CD4-positive, alpha-beta T cell treated with Interleukin-10 for 1 hour (primary cell): ENCODE measurements at regions not wholly inside any gene's neighbourhood (a gene's known extent, or its start where the extent isn't known, plus 50 kb on each side); places are given as distances from the start of the nearest gene placed in this dataset.

ENCODE experiments used
- DNase-seq: peaks from one replicate; pipeline ENCODE4 v3.0.0-alpha.2; 2020

DNA sequence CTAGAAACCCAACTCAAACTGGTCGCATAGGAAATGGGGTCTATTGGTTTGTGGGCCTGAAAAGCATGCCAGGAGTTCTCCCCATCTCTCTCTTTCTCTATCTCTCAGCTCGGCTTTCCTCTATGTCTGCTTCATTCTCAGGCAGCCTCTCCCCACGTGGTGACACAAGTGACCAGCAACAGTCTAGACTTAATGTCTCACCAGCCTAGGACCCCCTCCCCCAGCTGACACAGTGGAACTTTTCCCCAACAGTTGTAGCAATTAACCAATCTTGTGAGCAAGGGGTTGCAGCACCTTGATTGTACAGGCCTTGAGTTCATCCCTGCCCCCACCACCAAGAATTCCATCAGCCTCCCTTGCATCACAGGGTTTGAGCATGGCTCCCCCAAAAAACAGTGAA, 159.8 kb upstream of the KIT start:
- DNase-seq: no peak

DNA sequence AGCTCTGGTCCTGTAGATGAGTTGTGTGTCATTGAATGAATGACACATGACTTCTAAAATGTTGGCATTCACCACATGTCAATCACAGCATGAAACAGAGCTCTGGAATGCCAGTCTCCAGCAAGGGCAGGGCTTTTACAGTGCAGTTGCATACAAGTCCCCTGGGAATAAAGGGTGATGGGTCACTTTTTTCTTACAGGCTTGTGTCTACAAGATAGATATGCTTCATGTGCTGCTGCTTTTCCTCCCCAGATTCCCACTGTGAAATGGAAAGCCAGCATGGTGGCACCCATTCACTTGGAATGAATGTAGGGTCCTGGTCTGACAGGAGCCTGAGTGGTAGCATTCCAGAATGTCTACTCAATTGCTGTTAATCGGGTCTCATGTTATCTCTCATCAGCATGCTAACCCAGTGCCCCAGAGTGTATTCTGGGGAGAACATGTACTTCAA, 159.1 kb upstream of the KIT start:
- no peak for DNase-seq

DNA sequence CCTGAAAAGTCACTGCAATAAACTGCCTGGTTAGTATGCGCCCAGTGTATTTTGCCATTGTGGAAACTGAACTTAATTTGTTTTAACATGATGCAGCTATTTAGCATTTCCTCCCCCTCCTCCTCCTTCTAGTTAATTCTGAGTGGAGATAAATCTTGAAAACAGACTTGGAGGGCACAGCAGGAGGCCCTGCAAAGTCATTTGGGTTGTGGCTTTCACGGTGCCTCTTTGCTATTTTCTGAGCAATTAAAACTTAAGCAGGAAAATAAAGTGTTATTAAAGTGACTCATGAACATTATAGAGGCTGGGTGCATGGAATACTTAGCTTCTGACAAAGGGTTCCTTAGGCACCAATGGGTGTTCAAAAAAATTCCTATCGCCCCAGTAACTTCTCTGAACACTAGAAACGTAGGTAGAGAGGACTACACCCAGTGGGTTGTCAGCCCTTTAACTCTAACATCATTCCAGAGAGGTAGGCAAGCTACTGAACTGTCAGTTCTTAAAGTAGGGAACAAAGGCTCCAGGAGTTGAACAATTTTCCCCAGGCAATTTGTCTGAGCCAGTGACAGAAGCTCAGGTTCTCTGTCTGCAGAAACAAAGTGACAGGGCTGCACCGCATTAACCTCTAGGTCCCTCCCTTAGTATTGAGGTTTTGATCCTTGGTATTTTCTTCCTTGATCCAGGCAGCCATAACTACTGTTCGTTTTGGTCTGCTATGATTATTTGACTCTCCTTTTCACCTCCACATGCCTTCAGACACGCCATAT, 158.3 kb upstream of the KIT start:
- no peak for DNase-seq

DNA sequence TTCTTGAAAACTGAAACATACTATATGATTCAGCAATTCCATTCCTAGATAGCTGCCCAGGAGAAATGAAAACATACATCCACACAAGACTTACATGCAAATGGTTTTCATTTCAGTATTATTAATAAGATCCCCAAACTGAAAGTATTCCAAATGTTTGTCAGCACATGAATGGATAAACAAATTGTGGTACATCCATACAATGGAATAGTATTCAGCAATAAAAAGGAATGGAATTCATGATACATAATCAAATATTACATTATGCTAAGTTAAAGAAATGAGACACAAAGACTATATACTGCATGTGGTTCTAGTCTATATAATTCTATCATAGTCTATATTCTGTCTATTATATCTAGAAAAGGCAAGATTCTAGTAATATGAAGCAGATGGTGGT, 152.4 kb upstream of the KIT start:
- no peak for DNase-seq

DNA sequence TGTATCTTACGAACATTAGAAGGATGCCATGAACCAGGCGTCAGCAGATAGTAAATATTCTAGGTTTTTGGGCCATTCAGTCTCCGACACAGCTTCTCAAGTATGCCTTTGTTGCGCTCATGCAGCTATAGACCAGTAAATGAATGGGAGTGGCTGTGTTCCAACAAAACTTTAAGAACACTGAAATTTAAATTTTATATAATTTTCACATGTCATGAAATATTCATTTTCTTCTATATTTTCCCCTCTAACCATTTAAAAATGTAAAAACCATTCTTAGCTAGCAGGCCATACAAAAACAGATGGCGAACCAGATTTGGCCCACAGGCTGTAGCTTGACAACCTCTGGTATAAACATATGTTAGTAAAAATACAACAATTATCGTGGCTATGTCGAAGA, 151.8 kb upstream of the KIT start:
- no peak for DNase-seq

DNA sequence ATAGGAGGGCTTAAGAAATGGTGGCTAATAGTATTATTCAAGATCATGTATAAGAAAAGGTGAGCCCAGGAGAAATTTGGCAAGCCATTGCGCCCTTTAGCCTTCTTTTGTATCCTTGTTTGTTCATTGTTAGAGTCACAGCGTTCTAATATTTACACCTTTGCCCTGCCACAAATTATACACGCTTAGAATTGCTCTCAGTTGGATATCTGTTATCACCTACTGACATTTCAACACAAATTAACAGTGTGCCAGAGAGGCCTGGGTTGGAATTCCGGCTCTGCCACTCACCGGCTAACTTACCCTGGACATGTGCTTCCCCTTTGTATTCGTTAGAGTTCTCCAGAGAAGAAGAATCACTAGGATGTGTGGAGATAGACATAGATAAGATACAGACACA, 148.7 kb upstream of the KIT start:
- no peak for DNase-seq

DNA sequence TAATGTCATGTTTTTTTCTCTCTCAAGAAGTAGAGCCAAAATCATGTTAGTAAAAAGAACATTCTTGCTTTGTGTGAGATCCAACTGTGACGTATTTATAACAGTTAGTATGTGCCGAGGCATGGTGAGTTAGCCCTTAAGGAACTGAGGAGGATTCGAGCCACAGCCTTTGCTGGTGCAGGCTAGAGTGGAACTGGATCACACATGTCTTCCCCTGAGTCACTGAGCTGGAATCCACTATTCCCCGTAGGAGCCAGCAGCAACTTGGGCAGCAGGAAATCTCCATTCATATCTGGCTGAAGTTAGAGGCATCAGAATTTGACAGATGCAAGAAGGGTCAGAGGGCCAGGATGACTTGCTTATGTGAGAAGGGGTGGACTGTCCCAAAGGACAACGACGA, 144.6 kb upstream of the KIT start:
- DNase-seq: no peak

DNA sequence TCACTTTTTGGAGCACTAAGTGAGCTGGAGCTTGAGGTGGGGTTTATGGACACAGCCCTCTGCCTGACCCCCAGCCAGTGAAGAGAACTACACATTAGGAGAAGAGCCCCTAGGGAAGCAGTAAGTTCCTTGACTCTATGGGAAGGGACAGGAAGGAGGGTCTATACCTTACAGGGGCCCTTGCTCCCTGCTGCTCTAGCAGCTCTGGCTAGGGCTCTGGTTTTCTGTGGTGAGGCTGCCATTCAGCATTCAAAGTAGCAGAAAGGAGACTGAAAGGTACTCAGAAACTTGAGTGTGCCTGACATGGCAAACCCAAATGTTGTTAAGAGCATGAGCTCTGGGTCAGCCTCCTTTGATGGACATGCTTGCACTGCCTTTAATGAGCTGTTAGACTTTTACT, 144.0 kb upstream of the KIT start:
- DNase-seq: no peak

DNA sequence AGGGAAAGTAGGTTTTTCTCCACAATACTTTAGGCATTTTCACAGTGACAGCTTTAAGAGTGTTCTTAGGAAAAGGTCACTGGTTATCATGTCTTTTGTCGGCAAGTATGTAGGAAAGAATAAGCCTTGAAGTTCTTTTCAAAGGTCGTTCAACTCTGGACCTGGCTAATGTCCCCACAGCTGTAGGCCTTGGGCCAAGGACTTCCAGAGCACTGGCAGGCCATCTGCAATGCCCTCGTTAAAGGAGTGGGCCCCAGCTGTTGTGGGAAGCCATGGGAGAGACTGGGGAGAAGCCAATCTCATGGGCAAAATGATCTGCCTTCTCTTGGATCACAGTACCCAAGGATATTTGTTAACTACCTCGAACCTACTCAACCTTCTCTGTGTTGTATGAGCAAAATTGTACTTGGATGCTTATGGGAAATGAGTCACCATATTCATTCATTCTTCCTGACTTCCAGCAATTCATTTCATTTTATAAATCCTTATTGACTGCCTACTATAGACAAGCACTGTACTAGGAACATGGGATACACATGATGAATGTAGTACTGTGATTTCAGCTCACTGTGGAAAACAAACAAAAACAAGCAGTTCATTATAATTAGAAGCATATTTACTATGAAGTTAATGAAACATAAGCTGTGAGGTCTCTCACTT, 141.1 kb upstream of the KIT start:
- DNase-seq: no peak

DNA sequence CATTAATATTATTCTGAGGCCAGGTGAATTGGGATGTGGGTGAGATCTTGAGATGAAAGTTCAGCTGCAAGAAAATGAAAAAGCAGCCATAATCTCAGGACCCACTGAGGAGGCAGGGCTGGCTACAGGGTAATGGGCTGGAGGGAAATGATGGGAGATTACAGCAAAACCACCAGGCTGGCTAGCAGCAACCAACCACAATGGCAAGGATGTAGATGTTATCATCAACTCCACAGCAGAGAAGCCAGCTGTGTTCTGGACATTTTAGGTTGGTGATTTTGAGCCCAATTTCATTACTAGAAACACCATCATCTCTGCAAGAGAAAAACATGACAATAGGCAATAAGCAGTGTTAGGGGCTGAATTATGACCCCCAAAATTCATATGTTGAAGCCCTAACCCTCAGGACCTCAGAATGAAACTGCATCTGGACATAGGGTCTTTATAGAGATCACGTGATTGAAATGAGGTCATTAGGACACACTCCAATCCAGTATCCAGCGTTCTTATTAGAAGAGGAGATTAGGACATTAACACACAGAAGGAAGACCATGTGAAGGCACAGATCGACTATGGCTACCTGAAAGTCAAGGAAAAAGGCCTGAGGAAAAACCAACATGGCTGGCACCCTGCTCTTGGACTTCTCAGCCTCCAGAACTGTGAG, 139.8 kb upstream of the KIT start:
- no peak for DNase-seq

DNA sequence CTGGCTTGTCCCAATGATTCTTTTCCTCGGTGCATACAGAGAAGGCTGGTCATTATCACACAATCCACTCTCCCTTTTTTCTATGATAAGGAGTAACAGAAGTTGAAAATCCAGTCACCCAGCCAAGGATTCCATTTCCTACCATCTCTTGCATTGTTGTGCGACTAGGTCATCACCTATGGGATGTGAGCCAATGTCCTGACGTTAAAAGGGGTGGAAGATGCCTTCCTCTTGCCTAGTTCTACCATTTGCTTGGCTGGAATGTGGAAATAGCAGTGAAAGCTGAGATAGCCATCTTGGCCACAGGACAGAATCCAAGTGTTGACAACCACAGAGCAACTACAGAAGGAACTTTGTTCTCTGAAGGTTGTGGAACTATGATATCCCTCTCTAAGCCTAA, 132.2 kb upstream of the KIT start:
- DNase-seq: no peak

DNA sequence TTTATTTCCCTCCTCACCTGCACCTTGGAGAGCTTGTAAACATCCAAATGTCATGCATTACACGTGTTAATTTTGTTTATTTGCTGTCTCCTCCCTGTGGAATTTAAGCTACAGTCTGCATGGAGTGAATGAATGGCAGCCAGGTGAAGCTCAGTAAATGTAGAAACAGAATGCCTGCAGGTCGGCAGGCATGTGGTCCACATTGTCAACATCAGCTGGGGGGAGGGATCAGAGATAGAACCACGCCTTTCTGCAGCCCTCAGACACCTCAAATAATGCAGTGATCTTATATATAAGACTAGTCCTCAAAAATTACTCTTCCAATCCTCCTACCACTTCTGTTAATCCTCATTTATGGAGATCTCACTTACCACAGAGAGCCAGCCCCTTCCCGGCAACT, 131.2 kb upstream of the KIT start:
- DNase-seq: no peak

DNA sequence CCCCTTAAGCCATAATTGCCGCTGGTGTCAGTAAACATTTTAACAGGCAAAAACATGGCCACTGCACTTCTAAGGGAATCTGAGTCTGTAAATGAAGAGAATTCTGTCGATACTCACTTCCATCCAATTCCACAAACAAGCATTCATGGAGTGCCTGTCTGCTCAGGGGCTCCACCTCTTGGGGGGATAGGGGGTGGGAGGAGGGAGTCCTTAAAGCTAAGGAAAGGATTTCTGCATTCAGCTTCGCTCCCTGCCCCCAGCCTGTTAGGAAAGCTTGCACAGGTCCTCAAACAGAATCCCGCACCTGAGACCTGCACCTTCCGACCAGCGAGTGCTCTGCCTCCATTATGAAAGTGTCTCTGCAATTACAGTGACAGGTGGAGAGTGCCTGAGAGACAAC, 130.2 kb upstream of the KIT start:
- DNase-seq: no peak

DNA sequence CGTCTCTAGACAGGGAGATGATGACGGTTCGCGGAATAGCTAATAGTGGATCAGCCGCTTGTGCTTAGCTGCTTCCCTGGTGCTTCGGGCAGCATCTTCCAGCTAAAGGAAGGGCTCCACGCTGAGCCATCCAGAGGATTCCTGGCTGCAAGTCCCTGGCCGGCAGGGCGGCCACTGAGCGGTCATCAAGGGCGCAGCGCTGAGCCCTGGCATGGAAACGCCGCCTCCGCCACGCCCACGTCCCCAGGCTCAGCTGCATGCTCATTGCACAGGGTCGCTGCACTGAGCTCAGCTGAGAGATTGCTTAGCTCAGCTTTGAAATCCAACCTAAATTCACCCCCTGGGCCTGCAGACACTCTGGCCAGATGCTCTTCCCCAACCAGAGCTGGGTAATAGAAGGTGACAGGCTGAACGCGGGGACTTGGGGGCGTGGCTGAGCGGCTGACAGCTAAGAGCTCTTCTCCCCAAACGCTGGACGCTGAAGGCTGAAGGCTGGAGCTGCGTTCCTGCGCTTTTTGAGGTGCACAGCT, 118.2 kb upstream of the KIT start:
- no peak for DNase-seq

DNA sequence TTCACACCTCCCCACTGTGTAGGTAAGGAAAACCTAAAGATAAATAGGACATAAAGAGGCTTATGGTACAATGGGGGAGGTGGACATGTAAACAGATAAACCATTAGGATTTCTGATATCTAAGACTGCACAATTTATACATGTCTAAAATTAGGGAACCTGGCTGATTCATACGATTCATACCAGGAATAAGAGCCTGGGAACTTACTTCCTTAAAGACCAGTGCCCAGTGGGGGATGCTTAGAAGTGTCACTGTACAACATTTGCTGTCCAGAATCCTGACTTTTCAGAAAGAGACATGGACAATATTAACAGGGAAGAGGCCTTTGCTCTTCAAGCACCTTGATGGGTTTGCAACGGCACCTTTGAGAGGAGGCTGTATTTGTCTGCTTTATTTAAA, 116.8 kb upstream of the KIT start:
- DNase-seq: no peak

DNA sequence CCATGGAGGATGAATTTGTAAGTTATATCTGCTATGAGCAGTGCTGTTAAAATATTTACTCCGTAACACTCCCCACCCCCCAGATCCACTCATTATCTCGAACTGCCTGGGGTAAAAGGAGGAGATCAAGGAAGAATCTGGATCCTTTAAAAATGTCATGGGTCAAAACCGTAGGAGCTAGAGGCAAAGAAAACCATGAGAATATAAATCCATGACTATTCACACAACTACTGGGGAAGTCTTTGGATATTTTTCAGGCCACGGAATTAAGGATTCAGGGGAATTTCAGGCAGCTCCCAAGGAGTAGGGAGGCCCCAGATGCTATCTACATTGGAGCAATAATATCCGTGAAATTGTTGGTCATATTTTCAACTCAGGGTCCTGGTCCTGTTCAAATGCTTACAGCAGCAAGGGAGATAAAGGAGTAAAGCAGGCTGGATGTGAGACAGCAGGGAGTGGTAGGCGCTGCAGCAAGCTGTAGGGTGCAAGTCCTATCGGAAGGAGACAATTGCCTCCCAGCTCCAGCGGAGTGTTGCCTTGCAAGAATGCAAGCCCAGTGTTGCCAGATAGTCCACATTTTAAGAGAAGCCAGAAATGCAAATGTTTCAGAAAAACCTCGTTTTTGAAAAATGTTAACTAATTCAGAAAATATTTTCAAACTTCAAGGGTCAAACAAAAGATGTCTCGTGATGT, 116.2 kb upstream of the KIT start:
- no peak for DNase-seq

DNA sequence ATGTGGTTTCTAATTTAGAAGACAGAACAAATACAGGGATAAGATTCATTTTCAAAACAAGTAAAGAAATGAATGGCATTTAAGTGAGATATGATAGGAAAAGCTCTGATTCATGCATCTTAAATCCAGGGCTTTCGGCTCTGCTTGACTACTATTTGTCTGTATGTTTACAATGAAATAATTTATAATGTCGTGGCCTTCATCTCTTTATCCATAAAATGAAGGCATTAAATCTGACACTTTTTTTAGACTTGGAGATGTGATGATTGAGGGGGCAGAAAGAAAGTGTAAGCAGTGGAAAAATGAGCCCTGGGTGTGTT, 115.7 kb upstream of the KIT start:
- no peak for DNase-seq

DNA sequence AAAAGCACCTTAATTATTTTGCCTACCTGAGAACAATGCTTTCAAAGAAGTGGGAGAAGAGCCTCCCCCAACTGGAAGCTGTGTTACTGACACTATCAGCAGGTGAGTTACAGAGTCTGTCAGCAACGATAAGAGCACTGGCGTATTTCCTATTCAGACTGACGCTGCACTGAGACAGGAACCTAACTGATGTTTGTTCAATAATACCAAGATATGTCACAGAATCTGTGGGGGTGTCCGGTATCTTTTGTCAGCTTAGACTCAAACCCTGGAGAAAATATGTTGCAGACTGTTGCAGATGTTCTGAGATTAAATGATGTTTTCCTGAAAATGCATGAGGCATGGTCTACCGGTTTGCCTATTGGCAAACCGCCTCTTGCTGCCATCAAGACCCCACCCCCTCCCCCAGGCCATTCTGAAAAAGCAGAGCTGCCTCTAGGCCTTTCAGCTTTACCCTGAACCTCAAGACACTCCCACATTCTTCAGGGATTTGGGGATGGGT, 115.2 kb upstream of the KIT start:
- no peak for DNase-seq

DNA sequence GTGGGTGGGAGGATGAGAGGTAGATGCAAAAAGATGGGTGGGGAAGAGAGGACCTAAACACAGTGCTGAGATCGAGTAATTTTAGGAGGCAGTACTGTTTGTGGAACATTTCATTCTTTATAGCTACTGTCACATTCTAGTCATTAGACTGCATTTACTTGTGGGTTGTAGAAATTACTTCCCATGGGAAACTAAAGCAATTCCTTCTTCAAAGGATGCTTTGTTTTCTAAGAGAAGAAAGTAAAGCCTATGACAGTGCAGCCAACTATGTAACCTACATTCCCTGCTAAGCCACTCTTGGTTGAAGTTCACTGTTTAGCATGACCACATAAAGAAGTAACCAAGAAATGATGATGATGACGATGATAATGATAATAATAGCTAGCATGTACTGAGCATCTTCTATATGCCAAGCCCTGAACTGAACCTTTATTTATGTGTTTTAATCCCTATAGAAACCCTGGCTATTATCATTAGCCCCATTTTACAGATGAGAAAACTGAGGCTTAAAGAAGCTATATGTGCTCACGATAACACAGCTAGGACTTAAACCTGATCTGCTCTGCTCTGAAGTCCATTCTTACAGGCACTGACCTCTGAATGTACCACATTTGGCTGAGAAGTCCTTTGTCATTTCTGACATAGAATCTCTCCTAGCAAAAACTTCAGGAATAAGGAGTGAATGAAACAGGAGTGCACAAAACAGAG, 114.5 kb upstream of the KIT start:
- no peak for DNase-seq

DNA sequence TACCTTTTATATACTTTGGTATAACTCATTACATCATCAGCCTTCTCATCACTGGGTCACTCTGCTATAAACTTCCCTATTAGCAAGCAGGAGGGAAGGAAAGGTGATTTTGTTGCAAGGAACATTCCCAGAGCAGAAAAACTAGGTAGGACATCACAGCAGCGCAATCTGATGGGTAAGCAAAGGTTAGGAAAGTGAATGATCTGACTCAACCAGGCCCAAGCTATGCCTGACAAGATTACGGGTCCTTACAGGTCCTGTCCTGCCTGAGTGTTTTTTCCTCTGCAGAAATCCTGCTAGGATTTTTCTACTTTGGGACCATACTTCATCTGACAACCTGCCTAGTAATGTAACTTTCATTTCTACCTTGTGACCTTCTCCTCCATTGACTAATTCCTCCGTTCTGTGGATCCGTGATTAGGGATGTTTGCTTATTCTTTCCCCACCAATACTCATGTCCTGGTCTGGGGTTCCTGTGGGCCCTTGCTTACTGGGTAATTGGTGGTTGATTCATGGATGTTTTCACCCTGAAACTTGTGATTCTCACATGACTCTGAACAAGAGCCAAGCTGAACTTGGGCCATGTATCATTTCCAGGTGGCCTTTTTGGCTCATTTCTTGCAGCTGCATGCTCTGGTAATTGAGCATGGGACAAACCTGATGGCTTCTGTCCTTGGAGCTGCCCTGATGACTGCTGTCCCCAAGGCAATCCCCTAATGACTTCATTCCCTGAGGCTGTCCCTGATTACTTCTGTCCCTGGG, 111.9 kb upstream of the KIT start:
- no peak for DNase-seq

DNA sequence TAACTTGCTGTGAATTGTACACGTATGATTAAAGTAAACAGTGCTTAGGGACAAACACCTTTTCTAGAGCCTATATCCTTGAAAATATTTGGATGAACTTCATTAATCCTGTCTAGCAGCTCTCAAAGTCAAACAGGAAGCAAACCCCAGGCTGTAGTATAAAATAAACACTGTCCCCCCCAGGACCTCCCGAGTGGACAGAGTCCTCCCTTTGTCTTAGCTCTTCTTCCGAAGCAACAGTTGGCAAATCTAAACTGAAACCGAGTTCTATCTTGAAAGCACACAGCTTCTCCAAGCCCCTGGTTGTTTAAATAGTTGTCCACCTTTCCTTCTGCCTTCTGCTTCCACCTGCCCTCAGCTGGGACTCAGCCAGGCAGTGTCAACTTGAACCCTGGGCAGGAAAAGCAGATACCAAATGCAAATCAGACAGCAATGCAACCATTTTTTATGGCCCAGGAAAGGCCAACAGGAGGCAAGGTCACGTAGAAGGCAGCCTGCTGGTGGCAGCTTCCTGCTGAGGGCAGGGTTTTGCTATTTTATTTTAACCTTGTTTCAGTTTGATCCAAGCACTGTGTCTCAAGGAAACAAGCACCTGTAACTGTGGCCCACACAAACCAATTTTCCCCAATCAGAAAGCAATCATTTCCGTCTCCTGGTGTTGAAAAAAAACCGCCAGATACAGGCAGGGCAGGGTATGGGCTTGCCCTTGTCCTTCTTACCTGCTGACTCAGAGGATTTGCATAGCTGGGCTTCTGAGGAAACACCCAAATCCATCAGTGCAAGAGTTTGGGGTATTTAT, 110.3 kb upstream of the KIT start:
- no peak for DNase-seq
